ENCODE measurements at regions not wholly inside any gene's neighbourhood (a gene's known extent, or its start where the extent isn't known, plus 50 kb on each side); places are given as distances from the start of the nearest gene placed in this dataset.

- TF ChIP-seq ETV5 (CRISPR knock-in tag; IDR thresholded peaks at IDR 0.05; ENCODE audit: borderline replicate concordance) (peak; percentile 82), STAT6 (CRISPR knock-in tag; IDR thresholded peaks at IDR 0.05; ENCODE audit: borderline replicate concordance) (peak; percentile 30; the same call in 1 of the 2 replicates), TOPORS (CRISPR knock-in tag; IDR thresholded peaks at IDR 0.05) (no peak), SNAPC4 (CRISPR knock-in tag; IDR thresholded peaks at IDR 0.05) (peak; percentile 2; the same call in 1 of the 2 replicates), SOX6 (IDR thresholded peaks at IDR 0.05) (no peak), SOX6 (CRISPR knock-in tag; IDR thresholded peaks at IDR 0.05) (peak; percentile 46; the same call in 1 of the 2 replicates), MEF2D (CRISPR knock-in tag; IDR thresholded peaks at IDR 0.05) (no peak; the same call in none of the 2 replicates), CEBPG (CRISPR knock-in tag; IDR thresholded peaks at IDR 0.05) (peak; percentile 41; the same call in 1 of the 2 replicates), RXRA (CRISPR knock-in tag; IDR thresholded peaks at IDR 0.05) (peak; percentile 75; the same call in 1 of the 2 replicates), NONO (IDR thresholded peaks at IDR 0.05) (no peak), NONO (CRISPR knock-in tag; conservative IDR thresholded peaks at IDR 0.05) (peak; percentile 65; the same call in 1 of the 2 replicates), POLR2G (IDR thresholded peaks at IDR 0.05; ENCODE audit: low read depth, low read length) (peak; percentile 50; the same call in 1 of the 2 replicates), KMT2A (CRISPR knock-in tag; IDR thresholded peaks at IDR 0.05) (0 out of 2 replicates have a peak, but pooled peaks have one; percentile 45), CHD4 (IDR thresholded peaks at IDR 0.05; ENCODE audit: borderline replicate concordance, low read length) (no peak), NR2F1 (CRISPR knock-in tag; IDR thresholded peaks at IDR 0.05) (peak; percentile 42 to 49; a peak in 3 of 4 replicates), XRCC5 (optimal IDR thresholded peaks at IDR 0.05; ENCODE audit: low read length) (peak; percentile 81), SP140L (CRISPR knock-in tag; IDR thresholded peaks at IDR 0.05; ENCODE audit: borderline replicate concordance) (no peak), ZNF891 (CRISPR knock-in tag; IDR thresholded peaks at IDR 0.05) (0 out of 2 replicates have a peak, but pooled peaks have one; percentile 80), KDM2A (CRISPR knock-in tag; IDR thresholded peaks at IDR 0.05; ENCODE audit: borderline replicate concordance, low read depth) (peak; percentile 75), TBX2 (CRISPR knock-in tag; IDR thresholded peaks at IDR 0.05; ENCODE audit: borderline replicate concordance) (peak; percentile 64), ATF7 (IDR thresholded peaks at IDR 0.05) (no peak), ATF7 (CRISPR knock-in tag; IDR thresholded peaks at IDR 0.05) (peak; percentile 82), NR2F6 (IDR thresholded peaks at IDR 0.05) (peak; percentile 78), NR2F6 (CRISPR knock-in tag; IDR thresholded peaks at IDR 0.05) (peak; percentile 93), SOX13 (IDR thresholded peaks at IDR 0.05) (no peak), SOX13 (CRISPR knock-in tag; conservative IDR thresholded peaks at IDR 0.05 in 1 of 2, IDR thresholded peaks at IDR 0.05 in 1 of 2) (peak in 1 of 2 experiments; percentile 47; a peak in 1 of 4 replicates)
Observed at GRCh38 chr20:17854307-17854903, 114.2 kb downstream of the SNX5 start (continued).

Measured in HepG2 (cell line).